PC-3 (cell line): ENCODE measurements at regions not wholly inside any gene's neighbourhood (a gene's known extent, or its start where the extent isn't known, plus 50 kb on each side); places are given as distances from the start of the nearest gene placed in this dataset.

Source experiments
- CTCF ChIP-seq: fragments of 300-600 bp; sonication (generic); conservative IDR thresholded peaks from 2 replicates; pipeline ENCODE4 v1.5.1; 2017; ENCODE audit warnings: antibody characterized with exemption, low read depth, mild to moderate bottlenecking, low read length
- EZH2 ChIP-seq: fragments of 300-600 bp; sonication (generic); IDR thresholded peaks from one replicate; pipeline ENCODE4 v1.6.1; 2017; ENCODE audit warnings: antibody characterized with exemption, mild to moderate bottlenecking, low read length; ENCODE audit not compliant: unreplicated experiment

- TF ChIP-seq CTCF = no peak
- no peak for TF ChIP-seq EZH2
These were observed 304.6 kb upstream of the FAM78B start for GRCh38 chr1:166471359-166471758.
